SKM-1 (cell line): ENCODE measurements at regions not wholly inside any gene's neighbourhood (a gene's known extent, or its start where the extent isn't known, plus 50 kb on each side); places are given as distances from the start of the nearest gene placed in this dataset.
"Not testable (repeated sequence)": the region's sequence is repeated elsewhere in the genome, so short reads cannot be mapped to it uniquely, and the experiment has no call there.

Experiments used
- DNase-seq: peaks from one replicate; lab custom pipeline; 2025; ENCODE audit not compliant: unreplicated experiment; lab: John Stamatoyannopoulos, UW

GRCh38 chr12:71385155-71385554 lies 54.4 kb upstream of the LGR5 start:
- no peak for DNase-seq

- DNase-seq, result not testable (repeated sequence)
Measured at GRCh38 chr12:71376711-71377355, 62.8 kb upstream of the LGR5 start.

- DNase-seq, result no peak
Measured at GRCh38 chr12:71371122-71371521, 68.5 kb upstream of the LGR5 start.

GRCh38 chr12:71360013-71360412 lies 79.6 kb upstream of the LGR5 start:
- DNase-seq, result no peak

GRCh38 chr12:71356569-71356968 lies 83.0 kb upstream of the LGR5 start:
- DNase-seq, result no peak

GRCh38 chr12:71354871-71355270 lies 84.7 kb upstream of the LGR5 start:
- no peak for DNase-seq

- DNase-seq, result no peak
Measured at GRCh38 chr12:71353607-71354006, 86.0 kb upstream of the LGR5 start.

GRCh38 chr12:71349950-71350349 lies 89.6 kb upstream of the LGR5 start:
- no peak for DNase-seq

- DNase-seq, result no peak
Measured at GRCh38 chr12:71338933-71339332, 100.7 kb upstream of the LGR5 start.

GRCh38 chr12:71335963-71336257 lies 103.7 kb upstream of the LGR5 start:
- DNase-seq, result no peak

- no peak for DNase-seq
Measured at GRCh38 chr12:71335151-71335962, 104.2 kb upstream of the LGR5 start.

GRCh38 chr12:71333418-71333817 lies 106.2 kb upstream of the LGR5 start:
- DNase-seq, result no peak

- DNase-seq, result no peak
Measured at GRCh38 chr12:71329956-71330355, 109.6 kb upstream of the LGR5 start.

- DNase-seq, result no peak
Measured at GRCh38 chr12:71321531-71321930, 118.1 kb upstream of the LGR5 start.

- DNase-seq, result no peak
Measured at GRCh38 chr12:71321130-71321529, 118.5 kb upstream of the LGR5 start.

GRCh38 chr12:71315328-71315985 lies 124.1 kb upstream of the LGR5 start:
- no peak for DNase-seq

GRCh38 chr12:71312768-71313403 lies 126.7 kb upstream of the LGR5 start:
- no peak for DNase-seq

- not testable (repeated sequence) for DNase-seq
Measured at GRCh38 chr12:71311611-71312010, 128.0 kb upstream of the LGR5 start.

- no peak for DNase-seq
Measured at GRCh38 chr12:71306808-71307207, 132.8 kb upstream of the LGR5 start.

- DNase-seq, result no peak
Measured at GRCh38 chr12:71304306-71304705, 135.3 kb upstream of the LGR5 start.

- DNase-seq, result no peak
Measured at GRCh38 chr12:71303199-71303598, 136.4 kb upstream of the LGR5 start.
